ENCODE measurements at regions not wholly inside any gene's neighbourhood (a gene's known extent, or its start where the extent isn't known, plus 50 kb on each side); places are given as distances from the start of the nearest gene placed in this dataset.
"Not testable (repeated sequence)": the region's sequence is repeated elsewhere in the genome, so short reads cannot be mapped to it uniquely, and the experiment has no call there.

DNA sequence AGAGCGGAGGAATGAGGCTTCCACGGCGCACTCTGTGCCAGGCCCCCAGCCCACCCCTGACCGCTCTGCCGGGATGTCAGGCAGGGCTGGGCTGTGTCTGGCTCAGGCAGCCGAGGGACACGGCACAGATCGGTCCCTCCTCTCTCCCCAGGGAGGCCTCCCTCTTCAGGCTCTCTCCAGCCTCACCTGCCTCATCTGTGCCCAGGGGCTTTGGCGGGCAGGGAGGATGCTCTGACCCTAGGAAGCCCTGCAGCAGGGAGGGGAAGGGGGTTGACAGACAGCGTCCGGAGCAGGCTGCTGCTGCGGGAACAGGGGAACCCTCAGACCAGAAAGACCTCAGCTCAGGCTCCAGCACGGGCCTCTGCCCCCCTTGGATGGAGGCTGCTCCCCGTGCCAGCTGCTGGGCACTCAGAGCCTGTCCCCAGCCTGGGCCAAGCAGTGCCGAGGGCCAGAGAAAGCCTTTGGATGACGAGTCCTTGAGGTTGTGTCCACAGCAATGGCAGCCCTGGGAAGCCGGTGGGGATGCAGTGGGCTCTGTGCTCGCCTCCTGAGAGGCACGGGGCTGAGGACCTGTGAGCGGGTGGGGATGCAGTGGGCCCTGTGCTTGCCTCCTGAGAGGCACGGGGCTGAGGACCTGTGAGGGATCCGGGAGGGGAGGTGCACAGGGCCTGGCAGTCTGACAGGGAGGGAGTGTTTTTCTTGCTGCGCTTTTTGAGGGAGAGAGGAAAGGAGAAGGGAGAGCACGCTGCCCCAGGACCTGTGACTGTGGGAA, 66.9 kb downstream of the FOXL3 start:
- DNase-seq, result no peak

DNA sequence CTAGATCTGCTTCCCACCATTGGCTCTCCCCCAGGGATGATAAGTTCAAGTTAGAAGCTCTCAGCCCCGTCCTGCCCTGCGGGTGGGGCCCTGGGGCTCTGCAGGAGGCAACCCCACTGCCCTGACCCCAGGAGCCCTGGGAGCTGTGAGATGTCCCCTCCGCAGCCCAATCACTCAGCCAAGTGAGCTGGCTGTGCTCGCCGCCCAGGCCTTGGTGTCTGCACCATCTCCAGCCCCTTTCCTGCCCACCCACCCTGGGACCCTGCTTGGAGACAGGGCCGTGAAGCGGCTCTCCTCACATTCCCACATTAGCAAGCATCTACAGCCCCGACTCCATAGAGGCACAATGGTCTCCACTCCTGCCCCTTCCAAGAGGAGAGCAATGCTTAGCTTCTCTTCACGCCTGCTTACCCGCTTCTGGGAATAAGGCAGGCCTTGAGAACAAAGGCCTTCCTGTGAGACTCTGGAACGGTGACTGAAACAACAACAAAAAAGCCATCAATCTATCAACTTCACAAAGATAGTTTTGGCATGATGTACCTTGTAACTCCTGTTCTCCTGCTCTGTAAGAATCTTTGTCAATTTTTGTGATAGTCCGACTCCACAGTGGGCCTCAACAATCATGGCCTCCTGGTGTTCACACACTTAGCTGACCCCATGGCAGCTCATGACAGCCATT, 67.7 kb downstream of the FOXL3 start:
- no peak for DNase-seq

DNA sequence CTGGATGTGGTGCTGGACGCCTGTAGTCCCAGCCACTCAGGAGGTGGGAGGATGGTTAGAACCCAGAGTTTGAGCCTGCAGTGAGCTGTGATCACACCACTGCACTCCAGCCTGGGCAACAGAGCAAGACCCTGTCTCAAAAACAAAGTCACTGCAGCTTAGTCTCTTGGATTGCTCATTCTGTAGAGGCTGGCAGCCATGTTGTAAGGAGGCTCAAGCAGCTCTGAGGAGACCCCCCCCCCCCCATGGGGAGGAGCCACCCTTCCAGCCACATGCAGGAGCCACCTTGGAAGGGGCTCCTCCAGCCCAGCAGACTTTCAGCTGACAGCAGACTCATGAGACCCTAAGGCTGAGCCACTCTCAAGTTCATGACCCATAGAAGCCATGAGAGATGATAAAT, 68.4 kb downstream of the FOXL3 start:
- no peak for DNase-seq

DNA sequence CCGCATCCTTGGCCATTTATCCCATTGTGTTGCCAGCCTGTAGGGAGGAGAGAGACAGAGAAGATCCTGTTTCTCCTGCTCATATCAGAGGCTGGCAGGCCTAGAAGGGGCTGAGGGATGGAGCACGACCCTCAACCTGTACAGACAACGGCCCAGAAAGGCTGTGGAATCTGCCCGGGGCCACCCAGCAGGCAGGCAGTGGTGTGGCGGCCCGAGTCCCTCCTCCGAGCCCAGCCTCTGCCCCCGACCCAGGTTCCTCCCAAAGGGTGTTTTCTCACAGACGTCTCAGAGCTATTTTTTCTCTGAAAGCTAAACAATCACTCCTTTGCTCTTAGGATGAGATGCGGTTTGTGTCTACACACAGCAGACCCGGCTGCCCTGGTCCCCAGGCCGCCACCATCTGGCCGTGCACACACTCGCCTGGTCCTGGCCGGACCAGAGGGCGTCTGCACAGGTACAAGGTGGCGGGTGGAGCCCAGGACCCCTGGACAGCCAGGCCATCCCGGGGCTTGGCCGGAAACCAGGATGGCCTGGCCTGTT, 69.3 kb downstream of the FOXL3 start:
- DNase-seq, result no peak

DNA sequence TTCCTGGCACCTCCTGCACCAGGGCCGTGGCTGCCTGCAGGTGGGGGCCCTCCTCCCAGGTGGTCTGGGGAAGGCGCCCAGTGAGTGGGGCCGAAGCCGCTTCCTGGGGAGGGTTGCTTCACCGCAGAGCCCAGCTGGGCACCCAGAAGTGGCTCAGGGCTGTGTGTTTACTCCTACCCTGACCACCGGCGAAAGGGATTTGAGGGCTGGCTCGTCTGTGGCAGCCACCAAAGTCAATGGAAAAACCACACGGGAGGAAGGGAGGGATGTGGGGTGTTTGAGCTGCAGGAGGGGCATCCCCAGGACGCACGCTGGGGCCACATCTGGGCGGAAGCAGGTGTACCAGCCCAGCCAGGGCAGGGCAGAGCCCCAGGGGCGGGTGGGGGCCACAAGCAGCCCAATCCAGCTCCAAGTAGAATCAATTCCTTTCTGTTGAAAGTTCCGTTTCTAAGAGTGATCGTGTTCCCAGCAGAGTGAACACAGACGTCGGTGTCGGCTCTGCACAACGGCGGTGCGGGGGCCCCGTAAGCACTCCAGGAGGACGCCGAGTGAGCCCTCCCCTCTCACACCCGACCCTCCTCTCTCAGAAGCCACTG, 69.9 kb downstream of the FOXL3 start:
- no peak for DNase-seq

DNA sequence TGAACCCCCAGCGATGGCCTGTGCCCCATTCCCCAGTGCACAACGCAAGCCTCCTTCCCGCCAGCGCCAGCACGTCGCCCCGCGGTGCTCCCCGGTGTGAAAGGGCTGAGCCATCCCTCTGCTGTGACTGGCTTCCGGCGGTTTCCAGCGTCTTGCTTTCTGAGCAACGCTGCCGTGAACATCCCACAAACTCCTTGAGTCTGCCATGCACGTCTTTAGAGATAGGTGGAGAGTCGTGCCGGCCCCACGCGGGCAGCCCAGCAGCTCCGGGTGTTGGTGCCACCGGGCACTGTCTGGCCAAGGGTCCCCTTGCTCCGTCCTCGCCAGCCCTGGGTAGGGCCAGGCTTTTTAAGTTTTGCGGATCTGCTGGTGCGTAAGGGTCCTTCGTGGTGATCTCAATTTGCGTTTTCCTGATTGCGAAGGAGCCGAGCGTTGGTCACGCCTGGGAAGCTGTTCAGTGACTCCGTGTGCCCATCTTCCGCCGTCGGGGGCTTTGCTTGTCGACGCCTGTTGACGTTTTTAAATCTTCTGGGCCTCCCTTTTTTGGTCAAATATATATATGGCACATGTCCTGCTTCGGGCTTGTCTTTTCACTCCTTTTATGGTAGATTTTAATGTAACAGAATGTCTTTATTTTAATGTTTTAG, 70.6 kb downstream of the FOXL3 start:
- DNase-seq, result no peak

DNA sequence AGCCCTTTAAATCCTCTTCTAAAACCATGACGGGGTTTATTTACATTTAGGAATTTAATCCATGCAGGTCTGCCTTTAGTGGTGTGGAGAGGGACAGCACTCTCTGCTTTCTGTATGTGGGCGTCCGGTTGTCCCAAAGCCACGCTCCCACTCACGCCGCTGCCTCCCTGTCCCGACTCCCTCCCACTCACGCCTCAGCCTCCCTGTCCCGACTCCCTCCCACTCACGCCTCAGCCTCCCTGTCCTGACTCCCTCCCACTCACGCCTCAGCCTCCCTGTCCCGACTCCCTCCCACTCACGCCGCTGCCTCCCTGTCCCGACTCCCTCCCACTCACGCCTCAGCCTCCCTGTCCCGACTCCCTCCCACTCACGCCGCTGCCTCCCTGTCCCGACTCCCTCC, 71.2 kb downstream of the FOXL3 start:
- not testable (repeated sequence) for DNase-seq

DNA sequence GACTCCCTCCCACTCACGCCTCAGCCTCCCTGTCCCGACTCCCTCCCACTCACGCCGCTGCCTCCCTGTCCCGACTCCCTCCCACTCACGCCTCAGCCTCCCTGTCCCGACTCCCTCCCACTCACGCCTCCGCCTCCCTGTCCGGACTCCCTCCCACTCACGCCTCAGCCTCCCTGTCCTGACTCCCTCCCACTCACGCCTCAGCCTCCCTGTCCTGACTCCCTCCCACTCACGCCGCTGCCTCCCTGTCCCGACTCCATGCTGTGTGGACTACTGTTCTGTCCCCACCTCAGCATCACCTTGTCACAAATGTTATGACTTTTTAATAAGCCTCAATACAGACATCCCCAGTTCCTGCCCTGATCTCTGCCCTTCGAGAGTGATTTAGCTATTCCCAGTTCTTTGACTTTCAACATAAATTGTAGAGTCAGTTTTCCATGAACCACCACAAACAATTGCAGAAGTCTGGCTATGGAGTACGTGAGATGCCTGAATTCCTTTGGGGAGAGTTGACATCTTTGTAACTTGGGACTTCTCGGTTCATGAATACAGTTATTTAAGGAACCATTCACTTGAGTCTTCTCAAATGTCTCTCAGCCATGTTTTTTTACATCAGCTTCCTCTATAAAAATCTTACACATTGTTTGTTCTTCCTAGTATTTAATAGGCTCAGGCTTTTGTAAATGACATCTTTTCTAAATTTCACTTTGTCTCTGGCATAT, 71.9 kb downstream of the FOXL3 start:
- DNase-seq, result no peak

DNA sequence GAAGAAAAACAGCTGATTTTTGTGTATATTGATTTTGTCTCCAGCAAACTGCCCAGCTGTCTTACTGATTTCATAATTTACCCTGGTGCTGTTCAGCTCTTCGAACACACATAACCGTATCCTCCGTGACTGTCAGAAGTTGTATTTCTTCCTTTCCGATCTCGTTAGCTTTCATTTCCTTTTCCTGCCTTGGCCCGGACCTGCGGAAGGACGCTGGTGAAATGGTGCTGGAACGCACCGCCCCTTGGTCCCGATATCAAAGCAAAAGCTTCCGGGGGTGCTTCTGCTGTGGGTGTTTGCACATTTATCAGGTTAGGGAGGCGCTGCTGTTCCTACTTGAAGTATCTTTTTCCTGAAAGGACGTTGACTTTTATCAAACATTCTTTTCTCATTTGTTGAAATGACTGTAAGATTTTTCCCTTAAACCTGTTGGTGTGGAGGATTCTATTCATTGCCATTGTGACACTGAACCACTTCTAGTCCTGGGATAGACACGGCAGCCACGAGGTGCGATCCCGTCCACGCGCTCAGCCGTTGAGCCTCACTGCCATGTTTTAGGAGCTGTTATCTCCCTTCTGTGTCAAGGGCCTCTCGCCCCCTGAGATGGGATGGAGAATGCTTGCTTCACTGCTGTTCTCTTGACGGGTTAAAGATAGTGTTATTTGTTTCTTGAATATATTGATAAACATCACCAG, 72.6 kb downstream of the FOXL3 start:
- no peak for DNase-seq

DNA sequence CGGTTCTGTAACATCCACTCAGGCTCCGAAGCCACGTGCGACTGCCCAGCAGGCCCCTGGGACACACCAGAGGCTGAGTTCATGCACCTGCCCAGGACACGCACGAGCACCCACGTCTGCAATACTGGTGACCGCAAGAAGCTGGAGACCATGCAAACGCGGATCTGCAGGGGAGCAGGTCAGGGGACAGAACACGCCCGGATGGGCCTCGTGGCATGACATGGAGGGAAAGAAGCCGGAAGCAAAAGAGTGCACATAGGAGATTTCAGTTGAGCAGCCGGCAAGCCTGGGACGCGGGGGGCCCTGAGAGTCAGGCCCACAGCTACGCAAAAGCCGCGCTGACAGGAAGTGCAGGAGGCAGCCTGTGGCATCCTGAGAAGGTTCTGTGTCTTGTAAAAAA, 73.7 kb downstream of the FOXL3 start:
- DNase-seq, result no peak

DNA sequence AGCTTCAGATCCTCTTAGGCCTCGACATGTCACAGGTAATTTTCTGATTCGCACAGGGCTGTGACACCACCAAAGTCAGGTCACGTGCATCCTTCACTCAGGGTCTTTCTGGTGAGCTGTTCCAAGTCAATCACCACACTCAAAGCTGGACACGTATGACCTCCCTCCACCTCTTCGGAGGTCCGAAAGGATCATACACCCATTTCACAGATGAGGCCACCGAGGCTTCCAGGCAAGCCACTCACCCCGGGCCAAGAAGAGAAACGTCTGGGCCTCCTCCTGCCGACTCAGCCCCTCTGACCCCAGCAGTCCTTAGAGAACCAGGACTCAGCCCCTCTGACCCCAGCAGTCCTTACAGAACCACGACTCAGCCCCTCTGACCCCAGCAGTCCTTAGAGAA, 74.6 kb downstream of the FOXL3 start:
- no peak for DNase-seq

DNA sequence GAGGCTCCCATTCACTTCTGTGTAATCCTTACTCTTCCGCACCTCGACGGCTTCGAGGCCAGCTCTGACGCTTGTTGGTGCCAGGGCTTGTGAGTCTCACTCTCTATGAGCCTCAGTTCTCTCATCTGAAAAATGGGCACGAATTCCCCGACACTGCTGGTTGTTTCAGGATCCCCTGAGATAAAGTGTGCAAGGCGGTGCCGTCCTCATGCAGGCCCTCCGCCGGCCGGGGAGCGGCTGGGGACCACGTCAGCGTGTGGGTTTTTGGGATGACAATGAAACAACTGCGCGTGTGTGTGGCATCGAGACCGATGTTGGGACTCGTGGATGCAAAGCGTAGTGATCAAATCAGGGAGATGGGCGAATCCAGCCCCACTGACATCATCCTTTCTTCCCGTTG, 75.6 kb downstream of the FOXL3 start:
- no peak for DNase-seq

DNA sequence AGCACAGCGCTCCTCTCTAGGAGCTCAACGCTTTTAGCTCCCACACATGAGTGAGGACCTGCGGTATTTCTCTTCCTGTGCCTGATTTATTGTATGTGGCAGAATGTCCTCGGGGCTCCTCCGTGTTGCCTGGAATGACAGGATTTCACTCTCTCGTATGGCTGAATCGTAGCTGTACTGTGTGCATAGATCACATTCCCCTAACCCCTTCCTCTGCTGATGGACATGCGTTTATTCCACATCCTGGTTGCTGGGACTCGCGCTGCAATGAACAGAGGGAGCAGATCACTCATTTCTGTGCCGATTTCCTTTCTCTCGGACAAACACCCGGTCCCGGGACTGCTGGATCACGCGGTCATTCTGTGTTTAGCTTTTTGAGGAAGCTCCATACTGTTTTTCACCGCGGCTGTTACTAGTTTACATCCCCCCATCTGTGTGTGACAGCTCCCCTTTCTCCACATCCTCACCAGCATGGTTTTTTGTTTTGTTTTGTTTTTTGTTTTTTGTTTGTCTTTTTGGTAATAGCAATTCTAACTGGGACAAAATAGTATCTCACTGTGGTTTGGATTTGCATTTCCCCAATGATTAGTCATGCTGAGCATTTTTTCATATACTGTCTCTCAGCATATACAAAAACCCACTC, 76.3 kb downstream of the FOXL3 start:
- no peak for DNase-seq

DNA sequence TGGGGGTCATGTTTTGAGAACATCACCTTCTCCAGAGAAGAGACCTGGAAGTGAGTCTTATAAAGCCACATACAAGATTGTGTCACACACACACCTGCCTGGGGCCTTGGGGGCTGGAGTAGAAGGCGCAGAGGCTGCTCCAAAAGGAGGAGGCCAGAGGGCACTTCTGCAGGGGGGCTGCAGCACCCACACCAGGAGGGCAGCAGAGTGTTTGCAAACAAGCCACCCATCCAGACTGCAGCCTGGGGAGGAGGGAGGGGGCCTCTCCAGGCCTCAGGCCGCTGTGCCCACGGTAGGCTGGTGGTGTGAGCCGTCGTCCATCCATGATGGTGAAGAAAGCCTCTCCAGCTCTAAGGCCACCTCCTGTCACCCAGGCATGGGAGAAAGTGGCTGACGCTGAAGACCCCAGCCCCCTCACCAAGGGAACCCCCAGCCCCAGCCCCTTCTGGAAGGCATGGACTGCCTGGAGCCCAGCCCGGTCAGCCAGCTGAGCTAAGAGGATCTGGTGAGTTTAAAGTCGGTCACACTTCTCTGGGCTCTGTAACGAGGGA, 77.5 kb downstream of the FOXL3 start:
- DNase-seq, result no peak

DNA sequence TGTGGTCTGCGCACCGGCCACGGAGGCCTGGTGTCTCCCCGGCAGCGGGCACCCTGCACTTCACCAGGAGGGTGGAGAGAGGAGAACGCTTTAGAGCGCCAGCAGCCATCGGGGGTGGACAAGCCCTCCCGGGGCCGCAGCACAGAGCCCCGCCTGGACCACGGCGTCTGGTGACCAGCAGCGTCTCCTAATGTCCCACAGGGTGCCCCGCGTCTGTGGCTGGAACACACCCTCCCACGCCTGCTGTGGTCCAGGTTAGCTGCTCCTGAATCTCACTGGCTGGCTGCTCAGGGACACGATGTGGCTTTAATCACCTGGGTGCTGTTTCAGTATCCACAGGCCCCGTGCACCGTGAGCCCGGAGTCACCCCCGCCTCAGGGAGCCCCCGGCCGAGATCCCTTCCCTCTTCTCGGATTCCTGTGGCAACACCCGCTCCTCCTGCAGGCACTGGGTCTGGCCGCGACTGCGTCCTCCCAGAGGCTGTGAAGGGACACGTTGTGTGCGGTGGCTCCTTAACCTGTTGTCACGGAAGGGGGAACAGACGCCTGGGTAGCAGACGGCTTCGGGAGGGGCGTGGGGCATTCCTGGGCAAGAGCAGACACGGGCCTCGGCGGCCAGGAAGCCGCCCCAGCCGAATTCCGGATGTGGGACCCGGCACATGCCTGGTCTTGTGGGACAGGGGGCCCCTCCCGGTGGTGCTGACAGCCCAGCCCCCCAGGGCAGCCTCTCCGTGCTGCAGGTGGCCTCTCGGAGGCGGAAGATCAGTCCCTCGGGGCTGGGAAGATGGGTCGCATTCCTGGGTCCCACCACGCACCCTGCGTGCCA, 78.9 kb downstream of the FOXL3 start:
- DNase-seq, result no peak

DNA sequence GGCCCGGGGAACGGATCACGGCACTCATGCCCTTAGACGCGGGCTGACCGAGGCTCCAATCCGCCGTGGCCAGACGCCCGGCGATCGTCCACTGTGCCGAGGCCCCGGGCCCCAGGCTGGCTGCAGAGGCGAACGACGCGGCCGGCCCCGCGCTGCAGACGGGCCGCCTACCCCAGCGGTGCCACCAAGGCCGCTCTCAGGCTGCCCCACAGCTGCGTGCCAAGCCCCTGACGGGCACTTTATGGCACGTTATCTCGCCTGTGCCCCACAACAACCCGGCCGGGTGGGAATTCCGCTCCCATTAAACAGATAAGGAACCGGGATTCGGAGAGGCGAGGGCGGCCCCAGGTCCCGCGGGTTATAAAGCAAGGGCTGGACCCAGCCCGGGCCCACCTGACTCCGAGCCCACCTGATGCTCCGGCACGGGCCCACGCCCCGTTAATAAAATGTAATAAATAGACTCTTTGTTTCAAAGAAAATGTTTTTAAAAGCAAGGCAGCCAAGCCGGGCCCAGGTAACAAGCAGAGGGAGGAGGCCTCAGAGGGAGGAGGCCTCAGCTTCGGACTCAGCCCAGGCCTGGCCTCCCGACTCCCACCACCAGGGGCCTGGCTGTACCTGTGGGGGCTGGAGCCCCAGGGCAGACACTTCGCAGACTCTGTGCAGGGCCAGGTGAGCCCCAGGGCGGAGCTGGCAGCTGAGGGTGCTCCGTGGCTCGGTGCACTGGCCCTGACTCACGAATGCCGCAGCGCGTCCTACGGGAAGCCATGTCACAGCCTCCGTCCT, 79.7 kb downstream of the FOXL3 start:
- DNase-seq, result no peak

DNA sequence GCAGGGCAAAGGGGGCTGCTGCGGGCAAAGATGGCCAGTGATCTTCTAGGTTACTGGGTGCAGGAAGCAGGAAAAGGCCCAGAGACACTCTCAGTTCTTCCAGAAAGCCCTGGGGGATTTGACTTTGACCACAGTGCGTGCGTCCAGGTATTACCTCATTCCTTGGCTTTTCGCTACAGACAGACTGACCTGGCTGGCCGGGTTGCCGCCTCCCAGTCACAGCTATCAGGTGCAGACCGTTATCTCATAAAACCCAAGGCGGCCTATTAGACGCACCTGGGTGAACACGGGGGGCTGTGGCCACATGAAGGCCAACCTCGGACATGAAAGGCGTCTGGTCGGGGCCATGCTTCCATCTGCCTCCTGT, 80.3 kb downstream of the FOXL3 start:
- no peak for DNase-seq

DNA sequence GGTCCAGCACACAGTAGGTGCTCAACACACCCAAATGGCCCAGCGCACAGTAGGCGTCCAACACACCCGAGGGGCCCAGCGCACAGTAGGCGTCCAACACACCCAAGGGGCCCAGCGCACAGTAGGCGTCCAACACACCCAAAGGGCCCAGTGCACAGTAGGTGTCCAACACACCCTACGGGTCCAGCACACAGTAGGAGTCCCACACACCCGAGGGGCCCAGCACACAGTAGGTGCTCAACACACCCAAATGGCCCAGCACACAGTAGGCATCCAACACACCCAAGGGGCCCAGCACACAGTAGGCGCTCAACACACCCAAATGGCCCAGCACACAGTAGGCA, 80.8 kb downstream of the FOXL3 start:
- DNase-seq, result no peak

DNA sequence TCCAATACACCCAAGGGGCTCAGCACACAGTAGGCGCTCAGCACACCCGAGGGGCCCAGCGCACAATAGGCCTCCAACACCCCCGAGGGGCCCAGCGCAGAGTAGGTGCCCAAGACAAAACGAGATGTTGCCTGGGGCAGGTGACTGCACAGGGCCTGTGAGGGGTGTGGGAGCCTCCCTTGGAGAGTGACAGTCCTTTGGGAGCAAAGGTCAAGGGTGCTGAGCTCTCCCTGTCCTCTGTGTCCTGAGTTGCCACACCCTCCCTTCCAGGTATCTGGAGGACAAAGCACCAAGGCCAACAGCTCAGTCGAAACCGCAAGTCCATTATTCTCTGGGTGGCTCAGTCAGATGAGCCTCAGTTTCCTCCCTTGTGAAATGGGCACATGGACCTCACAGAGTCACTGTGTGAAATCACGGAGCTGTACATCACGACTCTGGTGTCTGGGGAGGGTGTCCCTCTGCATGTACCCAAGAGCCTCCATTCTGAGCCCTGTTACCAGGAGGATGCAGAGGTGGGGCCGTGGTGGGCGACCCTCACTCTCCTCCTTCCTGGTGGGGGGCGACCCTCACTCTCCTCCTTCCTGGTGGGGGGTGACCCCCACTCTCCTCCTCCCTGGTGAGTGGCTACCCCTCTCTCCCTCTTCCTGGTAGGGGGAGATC, 81.3 kb downstream of the FOXL3 start:
- DNase-seq, result peak; percentile 10
